HG03039 (cell line): ENCODE measurements at regions not wholly inside any gene's neighbourhood (a gene's known extent, or its start where the extent isn't known, plus 50 kb on each side); places are given as distances from the start of the nearest gene placed in this dataset.
A peak's percentile ranks its signal among the peaks of the same experiment; 100 is the strongest.
"Not testable (repeated sequence)": the region's sequence is repeated elsewhere in the genome, so short reads cannot be mapped to it uniquely, and the experiment has no call there.

Experiments
- ATAC-seq: cut with Tn5 transposase; IDR thresholded peaks from one replicate; pipeline ENCODE4 v1.9.1; 2021; ENCODE audit warnings: mild to moderate bottlenecking, moderate library complexity; ENCODE audit not compliant: unreplicated experiment

DNA sequence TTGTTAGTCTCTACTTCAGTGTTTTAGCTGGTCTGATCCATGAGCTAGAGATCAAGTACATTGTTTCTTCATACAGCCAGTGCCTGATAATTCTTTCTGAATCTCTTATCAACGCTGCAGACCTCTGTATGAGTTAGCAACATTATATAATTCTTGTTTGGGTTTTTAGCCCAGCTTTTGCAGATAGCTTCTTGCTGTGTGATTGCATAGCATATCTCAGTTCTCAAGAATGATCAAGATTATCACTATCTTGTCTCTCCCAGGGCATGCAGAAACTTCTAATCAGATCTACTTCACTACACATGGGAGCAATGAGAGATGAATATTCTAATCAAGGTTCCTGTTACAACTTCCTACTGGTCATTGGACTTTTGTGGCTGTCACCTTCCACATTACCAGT is 158.3 kb downstream of the FAM174A start:
- ATAC-seq: no peak

DNA sequence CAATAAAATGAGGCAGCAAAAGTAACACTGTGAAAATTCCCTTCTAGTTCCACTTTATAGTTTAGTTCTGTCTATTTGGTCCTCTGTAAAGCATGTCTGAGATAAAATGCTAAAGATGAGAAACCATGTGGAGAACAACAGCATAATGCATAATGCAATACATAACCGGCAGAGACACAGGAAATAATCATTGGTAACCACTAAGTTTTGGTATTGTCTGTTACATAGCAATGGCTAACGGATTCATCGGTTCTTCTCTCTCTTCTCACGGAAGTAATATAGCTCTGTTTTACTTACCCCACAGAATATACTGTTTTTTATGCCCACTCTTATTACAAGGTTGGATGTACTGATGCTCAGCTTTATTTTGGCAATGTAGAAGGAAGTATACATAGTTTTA is 158.9 kb downstream of the FAM174A start:
- no peak for ATAC-seq

DNA sequence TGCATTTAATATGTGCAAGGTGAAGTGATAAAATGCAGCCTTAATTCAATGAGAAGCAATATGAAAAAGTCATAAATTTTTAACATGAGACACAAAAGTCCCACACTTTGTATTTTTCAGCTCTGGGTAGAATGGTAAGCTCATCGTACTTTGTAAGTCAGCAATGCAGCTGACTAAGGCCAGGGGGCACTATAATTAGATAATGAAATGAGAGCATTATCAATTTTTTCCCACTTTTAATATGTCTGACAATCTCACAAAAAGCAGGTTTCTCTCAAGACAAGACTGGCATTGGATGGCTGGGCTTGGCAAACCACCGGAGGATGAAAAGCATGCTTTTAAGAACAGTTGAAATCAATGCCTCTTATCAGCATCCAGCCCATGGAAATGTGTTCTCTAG is 162.8 kb downstream of the FAM174A start:
- no peak for ATAC-seq

DNA sequence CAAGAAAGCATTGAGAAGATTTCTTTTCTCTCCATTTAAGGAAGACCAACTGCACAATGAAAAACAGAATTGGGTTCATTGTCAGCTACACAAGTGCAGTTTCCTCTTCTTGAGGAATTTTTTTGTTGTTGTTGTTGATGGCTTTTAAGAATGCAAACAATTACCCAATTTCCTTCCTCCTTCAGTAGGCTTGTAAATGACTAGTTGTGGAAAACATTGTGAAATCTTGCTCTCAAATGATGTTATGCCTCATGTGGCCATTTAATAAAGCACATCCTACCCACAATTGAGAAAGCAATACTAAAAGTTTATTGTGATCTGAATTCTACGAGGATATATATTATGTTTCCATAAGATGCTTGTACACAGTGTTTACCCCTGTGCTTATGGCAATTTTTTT is 171.6 kb downstream of the FAM174A start:
- no peak for ATAC-seq

DNA sequence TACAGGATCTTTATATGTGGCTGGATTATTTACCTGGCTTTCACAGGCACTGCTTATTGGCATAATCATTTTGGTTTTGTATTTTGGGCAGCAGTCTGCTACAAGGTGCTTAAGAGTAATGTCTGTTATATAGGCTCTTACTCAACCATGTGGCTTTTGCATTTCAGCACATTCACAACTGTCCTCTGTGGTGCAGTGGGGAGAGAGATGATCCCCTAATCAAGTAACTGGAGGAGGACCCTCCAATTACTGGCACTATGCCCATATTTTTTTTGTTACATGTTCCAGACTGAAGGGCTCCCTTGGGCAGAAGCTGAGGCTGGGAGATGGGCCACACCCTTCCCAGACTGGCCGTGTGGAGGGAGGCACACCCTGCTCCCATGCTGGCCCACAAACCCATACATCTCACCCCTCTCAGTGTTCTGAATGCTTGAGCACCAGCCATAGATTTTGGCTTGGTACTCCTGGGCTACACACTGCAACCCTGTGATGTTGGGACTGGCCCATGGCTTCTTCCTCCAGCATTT is 173.5 kb downstream of the FAM174A start:
- no peak for ATAC-seq

DNA sequence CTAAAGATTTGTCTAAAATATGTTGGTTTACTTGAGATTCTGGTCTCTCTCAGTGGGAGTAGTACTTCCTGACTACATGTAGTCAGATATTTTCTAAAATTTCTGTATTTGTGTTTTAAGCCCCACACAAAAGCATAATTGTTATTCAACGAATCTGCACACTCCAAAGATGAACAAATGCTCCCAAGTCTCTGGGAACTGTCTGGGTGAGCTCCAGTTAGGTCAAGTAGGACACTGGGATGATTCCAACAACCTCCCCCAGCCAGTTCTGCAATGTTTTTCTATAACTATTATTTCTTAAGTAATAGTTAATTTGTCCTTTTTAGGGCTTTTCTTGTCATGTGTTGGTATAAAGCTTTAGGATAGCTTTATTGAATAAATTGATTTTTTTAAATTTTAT is 174.6 kb downstream of the FAM174A start:
- no peak for ATAC-seq

DNA sequence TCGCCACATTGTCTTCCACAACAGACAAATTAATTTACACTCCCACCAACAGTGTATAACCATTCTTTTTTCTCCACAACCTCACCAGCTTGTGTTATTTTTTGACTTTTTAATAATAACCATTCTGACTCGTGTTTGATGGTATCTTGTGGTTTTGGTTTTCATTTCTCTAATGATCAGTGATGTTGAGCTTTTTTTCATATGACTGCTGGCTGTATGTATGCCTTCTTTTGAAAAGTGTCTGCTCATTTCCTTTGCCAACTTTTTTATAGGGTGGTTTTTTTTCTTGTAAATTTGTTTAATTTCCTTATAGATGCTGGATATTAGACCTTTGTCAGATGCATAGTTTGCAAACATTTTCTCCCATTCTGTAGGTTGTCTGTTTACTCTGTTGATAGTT is 179.6 kb downstream of the FAM174A start:
- not testable (repeated sequence) for ATAC-seq

DNA sequence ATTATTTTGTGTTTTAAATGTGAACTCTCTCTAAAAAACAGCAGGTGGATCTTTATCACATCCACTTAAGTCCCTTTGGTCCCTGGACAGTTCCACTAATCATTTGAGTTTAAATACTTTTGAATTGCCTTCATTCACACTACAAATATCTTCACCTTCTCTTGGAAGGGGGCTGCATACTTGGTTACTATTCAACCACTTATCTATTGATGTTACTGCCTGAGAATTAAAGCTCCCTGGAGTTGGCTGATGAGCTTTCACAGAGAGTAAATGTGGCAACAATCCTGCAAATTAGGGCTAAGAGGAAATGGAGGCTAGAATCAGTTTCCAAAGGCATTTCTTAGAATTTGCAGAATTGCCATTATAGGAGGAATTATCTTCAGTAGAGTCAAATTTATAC is 180.4 kb downstream of the ST8SIA4 start:
- no peak for ATAC-seq

DNA sequence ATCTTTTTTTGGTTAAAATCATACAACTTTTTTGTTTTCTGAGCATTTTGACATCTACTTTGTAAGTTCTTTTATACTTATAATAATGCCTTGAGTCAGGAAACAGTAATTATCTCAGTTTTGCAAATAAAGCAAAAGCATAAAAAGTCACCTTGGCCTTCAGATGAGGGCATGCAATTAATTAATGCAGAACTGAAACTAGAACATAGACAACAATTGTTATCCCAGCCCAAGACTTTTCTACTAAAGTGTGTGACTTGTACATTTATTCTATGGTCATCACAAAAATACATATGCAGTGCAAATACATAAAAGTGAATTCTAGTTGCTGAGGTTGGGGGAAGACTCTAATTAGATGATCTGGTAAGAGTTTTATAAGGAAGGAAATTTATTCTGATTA is 179.9 kb downstream of the ST8SIA4 start:
- ATAC-seq: no peak

DNA sequence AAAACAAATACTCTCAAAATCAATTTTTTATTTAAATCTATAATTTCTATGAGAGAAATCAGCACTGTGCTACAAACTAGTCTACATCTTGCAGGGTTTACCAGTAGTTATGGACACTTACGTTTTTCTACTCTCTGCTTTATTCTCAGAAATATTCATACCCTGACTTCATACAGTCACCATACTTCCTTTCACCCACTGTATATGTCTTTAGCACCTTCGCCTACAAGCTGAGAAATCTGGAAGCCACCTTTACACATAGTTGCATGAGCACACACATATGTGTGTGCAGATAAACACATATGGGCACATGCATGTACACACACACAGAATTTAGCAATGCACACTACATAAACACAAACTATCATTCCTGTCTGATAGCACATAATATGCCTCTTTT is 177.0 kb downstream of the ST8SIA4 start:
- no peak for ATAC-seq

DNA sequence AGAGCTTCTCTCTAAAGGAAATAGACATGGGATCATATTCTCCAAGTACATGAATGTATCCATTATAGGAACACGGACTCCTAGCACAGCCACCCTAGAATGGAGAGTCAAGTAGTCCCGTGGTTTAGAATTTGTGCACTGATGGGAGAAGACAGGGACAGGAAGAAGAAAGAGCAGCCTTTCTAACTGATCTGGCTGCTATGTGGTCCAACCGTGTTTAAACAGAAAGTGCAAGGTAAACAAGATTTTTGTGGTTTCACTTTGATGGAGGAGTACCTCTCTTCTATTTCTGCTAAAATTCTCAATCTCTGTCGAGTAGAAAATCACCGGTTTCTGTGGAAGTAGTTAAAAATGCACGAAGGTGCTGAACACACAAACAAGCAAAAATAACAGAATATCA is 171.3 kb downstream of the ST8SIA4 start:
- peak; percentile 97 for ATAC-seq

DNA sequence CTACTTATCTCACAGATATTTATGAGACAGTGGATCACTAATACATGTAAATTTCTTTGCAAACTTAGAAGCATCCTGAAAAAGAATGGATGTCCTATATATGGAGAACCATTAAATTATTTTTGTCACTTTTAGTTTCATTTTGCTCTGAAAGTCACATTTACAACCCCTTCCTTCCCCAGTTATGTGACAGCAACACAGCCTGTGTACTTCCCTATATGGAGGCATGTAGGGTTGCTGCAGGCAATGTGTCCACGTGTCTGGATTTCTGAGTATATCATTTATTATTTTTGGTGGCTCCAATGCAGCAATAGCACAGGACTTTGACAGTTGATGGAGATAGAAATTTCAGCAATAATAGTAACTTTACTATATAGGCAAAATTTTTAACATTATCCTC is 156.4 kb downstream of the ST8SIA4 start:
- ATAC-seq: peak; percentile 79

DNA sequence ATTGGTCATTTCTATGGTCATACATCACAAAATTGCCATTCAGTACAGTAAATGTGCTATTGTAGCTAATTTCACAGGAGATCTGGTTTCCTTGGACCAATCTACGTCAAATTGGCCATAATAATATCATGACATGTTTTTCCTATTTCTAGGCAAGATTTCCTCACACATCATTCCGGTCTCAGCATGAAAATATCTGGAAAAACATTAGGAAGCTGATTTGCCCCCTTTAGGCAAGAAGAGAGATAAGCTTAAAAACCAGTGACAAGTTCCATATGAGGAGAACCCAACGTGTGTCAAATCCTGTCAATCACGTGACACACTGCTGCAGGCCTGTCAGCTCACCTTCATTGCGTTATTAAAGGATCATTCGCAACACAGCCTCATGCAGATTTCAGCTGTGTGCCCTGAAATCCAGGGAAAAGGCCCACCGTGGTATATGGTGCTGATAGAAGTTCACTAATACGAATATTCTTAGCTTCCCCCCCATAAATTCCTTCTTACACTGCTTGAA is 153.3 kb downstream of the ST8SIA4 start:
- ATAC-seq: no peak

DNA sequence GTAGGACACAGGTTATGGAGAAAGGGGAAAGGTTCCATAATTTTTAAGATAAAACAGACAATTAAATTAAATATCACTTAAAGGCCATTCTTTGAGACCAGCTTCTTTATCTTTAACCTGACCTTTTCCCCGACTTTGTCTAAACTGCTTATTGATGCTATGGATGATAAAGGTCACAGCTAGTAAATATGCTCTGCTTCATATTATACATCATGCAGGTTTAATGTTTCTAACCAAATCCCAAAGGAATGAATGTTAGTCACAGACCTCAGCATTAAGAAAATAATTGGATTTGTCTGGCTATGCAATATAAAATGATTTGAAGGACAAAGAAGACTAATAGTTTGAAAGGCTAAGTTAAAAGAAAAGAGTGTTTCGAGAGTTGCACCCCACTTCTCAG is 147.6 kb downstream of the ST8SIA4 start:
- ATAC-seq: no peak
